HuH-7.5 (cell line): ENCODE measurements at regions not wholly inside any gene's neighbourhood (a gene's known extent, or its start where the extent isn't known, plus 50 kb on each side); places are given as distances from the start of the nearest gene placed in this dataset.
"Not testable (repeated sequence)": the region's sequence is repeated elsewhere in the genome, so short reads cannot be mapped to it uniquely, and the experiment has no call there.

Source experiments
- DNase-seq: peaks from one replicate; pipeline ENCODE4 v3.0.0; 2011; ENCODE audit warnings: low spot score

DNA sequence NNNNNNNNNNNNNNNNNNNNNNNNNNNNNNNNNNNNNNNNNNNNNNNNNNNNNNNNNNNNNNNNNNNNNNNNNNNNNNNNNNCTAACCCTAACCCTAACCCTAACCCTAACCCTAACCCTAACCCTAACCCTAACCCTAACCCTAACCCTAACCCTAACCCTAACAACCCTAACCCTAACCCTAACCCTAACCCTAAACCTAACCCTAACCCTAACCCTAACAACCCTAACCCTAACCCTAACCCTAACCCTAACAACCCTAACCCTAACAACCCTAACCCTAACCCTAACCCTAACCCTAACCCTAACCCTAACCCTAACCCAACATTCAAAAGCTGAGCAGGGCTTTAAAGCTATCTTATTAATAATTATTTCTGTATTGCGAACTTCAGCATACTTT, 182.5 kb upstream of the FAM20C start:
- not testable (repeated sequence) for DNase-seq

DNA sequence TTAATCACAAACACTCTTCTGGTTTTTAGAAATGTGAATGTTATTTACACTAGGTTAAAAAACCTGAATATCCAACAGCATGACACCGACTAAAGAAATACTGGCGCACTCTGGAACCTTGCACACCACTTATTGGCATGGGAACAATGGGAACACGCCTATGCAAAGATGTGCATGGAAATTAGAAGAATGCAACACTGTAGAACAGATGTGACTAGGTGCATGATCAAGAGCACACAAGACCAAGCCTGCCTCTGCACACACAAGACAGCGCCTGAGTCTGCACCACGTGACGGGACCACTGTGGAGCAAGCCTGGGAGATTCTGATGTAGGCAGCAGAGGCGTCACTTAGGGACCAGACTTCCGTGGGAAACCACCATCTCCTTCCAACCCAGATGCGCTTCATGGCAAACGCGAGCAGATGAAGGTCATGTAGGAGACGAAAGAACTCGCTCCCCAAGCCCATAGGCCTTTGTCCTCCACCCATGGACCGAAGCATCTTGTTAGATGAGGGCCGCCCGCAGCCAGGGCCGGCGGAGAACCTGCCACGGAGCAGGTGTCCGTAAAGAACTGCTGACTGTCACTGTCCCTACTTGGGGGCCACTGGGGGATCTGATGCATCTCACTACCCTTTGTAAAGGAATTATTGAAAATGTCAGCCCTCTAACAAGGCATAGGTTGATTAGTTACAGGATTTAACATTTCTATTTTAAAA, 159.6 kb upstream of the FAM20C start:
- DNase-seq = not testable (repeated sequence)

DNA sequence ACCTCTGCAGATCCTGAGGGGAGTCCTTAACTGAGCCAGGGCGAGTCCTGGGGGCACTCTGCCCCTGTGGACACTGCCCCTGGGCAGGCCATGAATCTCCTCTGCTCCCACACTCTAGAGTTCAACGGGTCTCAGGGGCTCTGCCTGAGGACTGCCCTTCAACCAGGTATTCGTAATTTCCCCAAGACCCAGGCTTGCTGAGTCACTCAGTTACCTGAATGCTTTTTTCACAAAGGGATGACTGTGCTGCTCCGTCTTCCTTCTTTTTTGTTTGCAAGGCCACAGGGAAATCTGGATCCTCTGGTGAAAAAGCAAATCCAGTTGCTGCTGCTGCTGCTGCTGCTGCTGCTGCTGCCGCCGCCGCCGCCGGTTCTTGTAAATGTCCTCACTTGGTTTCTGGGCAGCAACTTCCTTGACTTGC, 157.2 kb upstream of the FAM20C start:
- DNase-seq = not testable (repeated sequence)

DNA sequence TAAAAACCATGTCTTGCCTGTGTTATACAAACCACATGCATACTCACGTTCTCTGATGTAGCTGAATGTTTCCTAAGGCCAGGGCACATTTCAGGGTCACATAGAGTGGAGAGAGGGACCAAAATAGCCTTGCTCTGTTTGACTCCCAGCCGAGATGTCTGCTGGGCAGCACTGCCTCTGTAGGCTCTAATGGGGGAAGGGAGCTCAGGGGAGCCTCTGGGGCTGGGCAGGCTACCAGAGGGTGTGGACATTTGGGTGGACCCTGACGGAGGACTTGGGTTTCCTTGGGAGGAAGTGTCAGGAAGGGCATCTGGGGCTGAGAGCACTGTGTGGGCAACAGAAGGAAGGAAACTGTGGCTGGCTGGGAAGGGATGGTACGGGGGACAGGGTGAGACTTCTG, 155.8 kb upstream of the FAM20C start:
- DNase-seq = not testable (repeated sequence)

GRCh38 chr7:37656-38055, 154.7 kb upstream of the FAM20C start:
- not testable (repeated sequence) for DNase-seq

DNA sequence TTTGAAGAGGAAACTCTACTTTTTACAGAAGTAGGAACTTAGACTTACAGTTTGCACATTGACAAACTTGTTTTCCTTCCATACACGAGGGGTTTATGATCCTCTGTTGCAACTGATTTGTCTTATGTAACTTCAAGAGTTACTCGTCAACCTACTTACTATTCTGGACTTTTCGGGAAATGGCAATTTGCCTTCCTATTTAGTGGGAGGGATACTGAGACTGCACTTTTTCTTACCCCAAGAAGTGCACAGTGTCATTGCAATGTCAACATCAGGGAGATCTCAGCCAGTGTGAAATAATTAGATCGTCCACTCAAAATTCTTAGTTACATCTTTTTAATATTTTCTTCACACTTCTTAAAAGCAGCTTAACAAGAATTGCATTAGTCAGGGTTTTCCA, 153.9 kb upstream of the FAM20C start:
- DNase-seq = not testable (repeated sequence)

GRCh38 chr7:39984-40740, 152.2 kb upstream of the FAM20C start:
- not testable (repeated sequence) for DNase-seq

- no peak for DNase-seq
These were observed 151.3 kb upstream of the FAM20C start for GRCh38 chr7:40799-41750.

DNA sequence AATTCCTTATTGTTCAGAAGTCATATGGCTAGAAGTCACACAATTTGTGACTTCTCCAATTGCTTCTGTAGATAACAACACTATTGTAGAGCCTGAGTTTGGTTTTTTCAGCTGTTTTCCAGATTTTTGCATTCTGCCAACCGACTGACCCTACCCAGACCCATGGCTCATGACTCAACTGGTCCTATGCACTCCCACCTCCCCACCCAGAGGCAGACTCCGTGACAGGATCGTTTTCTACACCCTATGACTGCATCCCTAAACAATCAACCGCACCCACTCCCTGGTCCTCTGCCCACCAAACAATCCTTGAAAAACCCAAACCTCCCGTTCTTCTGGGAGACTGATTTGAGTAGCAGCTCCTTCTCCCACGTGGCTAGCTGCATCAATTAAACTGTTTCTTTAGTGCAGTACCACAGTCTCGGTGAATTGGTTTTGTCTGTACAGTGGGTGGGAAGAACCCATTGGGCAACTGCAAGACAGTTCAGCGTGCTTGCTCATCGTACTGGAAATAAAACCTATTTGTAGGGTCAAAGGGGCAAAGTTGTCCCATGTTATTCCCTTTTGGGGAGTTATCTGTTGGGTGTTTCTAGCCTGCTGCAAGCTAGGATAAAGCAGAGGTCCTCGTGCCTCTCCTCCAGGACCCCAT, 150.3 kb upstream of the FAM20C start:
- DNase-seq = no peak

DNA sequence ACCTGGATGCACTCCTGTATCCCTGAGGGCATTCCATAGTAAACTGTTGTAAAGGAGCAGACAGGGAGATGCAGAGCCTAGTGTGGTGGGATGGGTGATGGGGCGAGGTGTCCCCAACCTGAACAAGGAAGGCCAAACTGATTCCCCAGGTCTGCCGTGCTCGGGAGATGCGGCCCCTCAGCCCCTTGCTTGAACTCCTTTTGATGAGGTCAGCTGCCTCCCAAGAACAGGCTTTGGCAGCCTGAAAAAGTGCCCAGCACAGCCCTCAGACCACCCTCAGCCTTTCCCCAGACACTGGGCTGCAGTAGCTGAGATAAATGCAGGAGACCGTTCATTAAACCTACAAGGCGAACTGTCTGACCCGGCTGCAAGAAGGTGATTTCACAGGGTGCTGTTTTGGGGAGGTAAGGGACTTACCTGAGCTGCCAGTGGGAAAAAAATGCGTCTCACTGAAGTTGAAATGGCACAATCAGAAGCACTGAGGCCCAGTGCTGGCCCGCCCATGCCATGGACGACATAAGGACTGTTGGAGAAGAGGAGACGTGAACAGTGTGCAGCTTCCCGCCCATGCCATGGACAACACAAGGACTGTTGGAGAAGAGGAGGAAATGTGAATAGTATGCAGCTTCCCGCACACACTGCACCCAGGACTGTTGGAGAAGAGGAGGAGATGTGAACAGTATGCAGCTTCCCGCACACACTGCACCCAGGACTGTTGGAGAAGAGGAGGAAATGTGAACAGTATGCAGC, 148.4 kb upstream of the FAM20C start:
- DNase-seq = no peak

GRCh38 chr7:44541-44896, 147.9 kb upstream of the FAM20C start:
- no peak for DNase-seq

DNA sequence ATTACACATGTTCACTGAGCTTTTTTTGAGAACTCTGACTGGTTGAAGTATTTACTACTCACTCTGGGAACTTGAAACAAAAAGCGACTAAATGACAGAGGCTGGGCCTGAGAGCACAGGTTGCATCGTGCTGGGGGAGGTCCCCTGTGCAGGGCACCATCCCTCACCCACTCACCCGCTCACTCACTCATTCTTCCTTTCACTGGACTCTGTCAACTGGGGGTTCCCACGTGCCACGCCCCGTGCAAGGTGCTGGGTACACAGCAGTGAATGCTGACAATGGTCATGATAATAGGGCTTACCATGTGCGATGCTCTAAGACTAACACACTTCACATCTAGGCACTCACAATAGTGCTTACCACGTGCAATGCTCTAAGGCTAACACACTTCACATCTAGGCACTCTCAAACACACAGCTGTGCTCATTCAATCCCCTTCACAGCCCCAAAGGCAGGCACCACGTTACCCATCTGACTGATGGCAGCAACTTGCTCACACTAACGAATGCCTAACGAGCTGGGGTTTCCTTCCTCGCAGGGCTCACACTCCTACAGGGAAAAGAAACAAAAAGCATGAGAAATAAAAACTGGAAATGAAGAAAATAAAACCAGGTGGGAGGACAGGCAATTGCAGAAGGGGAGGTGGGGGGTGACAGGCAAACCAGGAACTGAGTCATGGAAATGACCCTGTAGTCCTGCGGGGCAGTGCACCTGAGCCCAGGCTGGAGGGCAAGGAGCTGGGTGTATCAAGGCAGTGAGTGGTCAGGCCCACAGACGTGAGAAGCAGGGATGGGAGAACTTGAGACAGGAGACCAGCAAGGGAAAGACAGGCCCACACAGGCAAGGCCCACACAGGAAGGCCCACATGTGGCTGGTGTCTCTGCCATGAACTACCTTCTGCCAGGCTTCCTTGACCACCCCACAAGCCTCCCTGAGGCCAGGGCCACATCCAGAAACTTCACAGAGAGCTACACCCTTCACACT, 147.0 kb upstream of the FAM20C start:
- no peak for DNase-seq

DNA sequence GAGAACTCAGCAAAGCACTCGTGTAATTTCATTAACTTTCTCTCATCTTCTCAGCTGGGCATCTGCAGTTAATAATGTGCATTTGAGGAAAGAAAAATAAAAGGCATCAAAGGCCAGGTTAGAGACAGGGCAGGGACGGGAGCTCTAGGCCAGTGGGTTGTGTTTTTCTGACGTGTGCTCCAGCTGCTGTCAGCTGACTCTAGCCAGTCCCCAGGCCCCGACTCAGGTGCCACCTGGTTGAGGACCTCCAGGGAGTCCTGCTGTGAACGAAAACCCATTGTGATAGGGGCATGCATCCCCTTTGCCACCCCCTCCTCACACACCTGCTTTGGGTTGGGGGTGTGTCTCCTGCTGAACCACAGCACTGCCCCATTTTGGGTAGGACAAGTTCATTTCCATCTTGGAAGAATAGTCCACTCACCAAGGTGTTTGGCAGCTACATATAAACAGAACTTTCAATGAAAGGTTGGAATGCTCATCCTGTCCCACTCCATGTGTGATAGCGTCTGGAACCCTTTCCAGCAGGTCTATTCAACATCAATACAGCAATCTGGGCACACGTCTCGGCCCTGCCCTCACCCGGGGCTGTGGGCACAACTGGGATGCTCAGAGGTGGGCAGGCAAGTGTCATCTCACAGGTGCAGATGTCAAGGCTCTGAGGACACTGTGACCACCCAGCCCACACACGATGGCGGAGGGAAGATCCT, 146.1 kb upstream of the FAM20C start:
- DNase-seq = no peak

GRCh38 chr7:46830-47140, 145.6 kb upstream of the FAM20C start:
- DNase-seq = no peak

DNA sequence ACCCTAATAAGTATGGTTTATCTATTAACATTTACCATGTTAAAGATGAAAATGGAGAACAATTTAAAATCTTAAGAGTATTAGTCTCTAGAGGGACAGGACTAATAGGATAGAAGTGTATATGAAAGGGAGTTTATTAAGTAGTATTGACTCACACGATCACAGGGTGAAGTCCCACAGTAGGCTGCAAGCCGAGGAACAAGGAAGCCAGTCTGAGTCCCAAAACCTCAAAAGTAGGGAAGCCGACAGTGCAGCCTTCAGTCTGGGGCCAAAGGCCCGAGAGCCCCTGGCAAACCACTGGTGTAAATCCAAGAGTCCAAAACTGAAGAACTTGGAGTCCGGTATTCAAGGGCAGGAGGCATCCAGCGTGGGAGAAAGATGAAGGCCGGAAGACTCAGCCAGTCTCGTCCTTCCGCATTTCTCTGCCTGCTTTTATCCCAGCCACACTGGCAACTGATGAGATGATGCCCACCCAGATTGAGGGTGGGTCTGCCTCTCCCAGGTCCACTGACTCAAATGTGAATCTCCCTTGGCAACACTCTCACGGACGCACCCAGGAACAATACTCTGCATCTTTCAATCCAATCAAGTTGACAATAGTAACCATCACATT, 140.8 kb upstream of the FAM20C start:
- DNase-seq = no peak

DNA sequence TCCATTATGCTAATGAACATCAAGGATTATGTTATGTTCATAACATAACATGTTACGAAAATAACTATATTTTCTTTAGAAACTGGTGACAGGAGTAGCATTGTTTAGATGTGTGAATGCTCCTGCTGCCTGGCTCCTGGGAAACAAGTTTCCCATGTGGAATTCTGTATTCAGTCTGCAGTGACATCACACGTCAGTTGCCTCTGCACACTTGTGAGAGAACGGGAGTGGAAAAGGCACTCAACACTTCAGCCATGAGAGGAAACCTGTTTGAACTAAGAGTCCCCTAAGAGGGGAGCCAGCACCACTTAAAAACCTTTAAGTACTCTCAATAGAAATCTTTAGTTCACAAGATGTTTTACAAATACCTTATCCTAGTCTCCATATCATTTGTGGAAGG, 140.3 kb upstream of the FAM20C start:
- no peak for DNase-seq

DNA sequence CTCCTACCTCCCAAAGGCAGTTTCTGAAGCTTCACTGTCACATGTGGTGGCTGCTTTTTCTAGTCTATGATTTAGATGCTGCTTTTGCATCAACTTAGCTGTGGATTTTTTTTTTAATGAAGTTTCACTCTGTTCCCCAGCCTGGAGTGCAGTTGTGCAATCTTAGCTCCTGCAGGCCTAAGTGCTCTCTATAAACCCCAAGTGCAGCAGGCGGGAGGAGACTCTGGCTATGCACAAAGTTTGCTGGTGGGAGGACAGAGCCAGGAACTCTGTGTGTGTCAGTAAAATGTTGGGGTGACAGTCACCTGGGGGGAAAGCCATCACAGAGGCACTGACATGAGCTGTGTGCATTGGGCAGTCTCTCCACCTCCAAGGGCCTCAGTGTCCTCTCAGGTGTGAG, 138.8 kb upstream of the FAM20C start:
- DNase-seq = no peak

DNA sequence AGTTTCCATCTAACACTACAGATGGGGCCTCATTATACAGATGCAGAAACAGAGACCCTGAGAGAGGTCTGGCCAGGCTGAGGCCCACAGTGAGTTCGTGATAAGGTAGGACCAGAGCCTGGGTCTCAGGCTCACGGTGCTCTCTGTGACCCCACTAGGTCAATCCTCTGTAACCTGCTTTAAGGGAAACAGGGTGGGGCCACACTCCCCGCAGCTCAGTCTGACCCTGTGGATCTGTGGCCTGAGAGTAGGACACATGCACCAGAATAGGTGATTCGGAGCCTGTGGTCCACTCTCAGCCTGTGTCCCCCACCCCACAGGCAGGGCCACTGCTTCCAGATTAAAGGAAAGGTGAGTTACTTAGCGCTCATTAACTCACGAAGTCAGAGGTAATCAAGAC, 137.8 kb upstream of the FAM20C start:
- no peak for DNase-seq

GRCh38 chr7:55690-56248, 136.6 kb upstream of the FAM20C start:
- no peak for DNase-seq
